ENCODE measurements at regions not wholly inside any gene's neighbourhood (a gene's known extent, or its start where the extent isn't known, plus 50 kb on each side); places are given as distances from the start of the nearest gene placed in this dataset.

- ATAC-seq = no peak
- TF ChIP-seq ZFP3 (CRISPR knock-in tag; IDR thresholded peaks at IDR 0.05) = no peak
- no peak for TF ChIP-seq PPARA (CRISPR knock-in tag; IDR thresholded peaks at IDR 0.05; ENCODE audit: borderline replicate concordance)
- no peak for TF ChIP-seq ZNF8 (CRISPR knock-in tag; IDR thresholded peaks at IDR 0.05)
- no peak for TF ChIP-seq ZNF565 (CRISPR knock-in tag; conservative IDR thresholded peaks at IDR 0.05; ENCODE audit: low read depth)
- TF ChIP-seq TOX (CRISPR knock-in tag; IDR thresholded peaks at IDR 0.05; ENCODE audit: borderline replicate concordance) = no peak
- TF ChIP-seq ISL1 (CRISPR knock-in tag; IDR thresholded peaks at IDR 0.05) = no peak
- no peak for TF ChIP-seq ESRRG (CRISPR knock-in tag; IDR thresholded peaks at IDR 0.05)
- no peak for TF ChIP-seq PATZ1 (CRISPR knock-in tag; IDR thresholded peaks at IDR 0.05; ENCODE audit: borderline replicate concordance)
- no peak for TF ChIP-seq ZNF70 (CRISPR knock-in tag; IDR thresholded peaks at IDR 0.05)
- TF ChIP-seq TSHZ2 (CRISPR knock-in tag; IDR thresholded peaks at IDR 0.05) = no peak
- no peak for TF ChIP-seq TCF4 (CRISPR knock-in tag; IDR thresholded peaks at IDR 0.05; ENCODE audit: borderline replicate concordance)
- no peak for TF ChIP-seq ARNTL (CRISPR knock-in tag; IDR thresholded peaks at IDR 0.05; ENCODE audit: borderline replicate concordance, low read depth)
- no peak for TF ChIP-seq RARB (CRISPR knock-in tag; IDR thresholded peaks at IDR 0.05)
- TF ChIP-seq ZFP30 (CRISPR knock-in tag; IDR thresholded peaks at IDR 0.05) = no peak
- no peak for TF ChIP-seq CSRNP3 (CRISPR knock-in tag; IDR thresholded peaks at IDR 0.05)
- TF ChIP-seq BACH2 (CRISPR knock-in tag; IDR thresholded peaks at IDR 0.05; ENCODE audit: borderline replicate concordance) = no peak
- TF ChIP-seq CREB5 (CRISPR knock-in tag; IDR thresholded peaks at IDR 0.05; ENCODE audit: low read depth) = no peak
- TF ChIP-seq OSR1 (CRISPR knock-in tag; IDR thresholded peaks at IDR 0.05) = no peak
Observed at GRCh38 chr21:31557421-31558188, 101.9 kb upstream of the SOD1 start.

GRCh38 chr21:31556662-31557061 lies 102.8 kb upstream of the SOD1 start:
- ATAC-seq = no peak
- TF ChIP-seq ZNF565 (CRISPR knock-in tag; conservative IDR thresholded peaks at IDR 0.05; ENCODE audit: low read depth) (no peak), POU6F1 (CRISPR knock-in tag; IDR thresholded peaks at IDR 0.05; ENCODE audit: borderline replicate concordance, low read depth) (no peak), PATZ1 (CRISPR knock-in tag; IDR thresholded peaks at IDR 0.05; ENCODE audit: borderline replicate concordance) (no peak), CSDC2 (CRISPR knock-in tag; IDR thresholded peaks at IDR 0.05) (no peak), ESRRG (CRISPR knock-in tag; IDR thresholded peaks at IDR 0.05) (no peak), TSHZ2 (CRISPR knock-in tag; IDR thresholded peaks at IDR 0.05) (no peak), BACH2 (CRISPR knock-in tag; IDR thresholded peaks at IDR 0.05; ENCODE audit: borderline replicate concordance) (no peak), ZFP30 (CRISPR knock-in tag; IDR thresholded peaks at IDR 0.05) (no peak), ISL1 (CRISPR knock-in tag; IDR thresholded peaks at IDR 0.05) (no peak), ZC3H10 (CRISPR knock-in tag; IDR thresholded peaks at IDR 0.05) (no peak), OSR1 (CRISPR knock-in tag; IDR thresholded peaks at IDR 0.05) (no peak), CSRNP3 (CRISPR knock-in tag; IDR thresholded peaks at IDR 0.05) (no peak), TCF4 (CRISPR knock-in tag; IDR thresholded peaks at IDR 0.05; ENCODE audit: borderline replicate concordance) (no peak)

Data from SK-N-SH treated with all-trans-retinoic acid at 6 μM for 48 hours (cell line).